Urinary bladder (tissue), 3 donors: ENCODE measurements at regions not wholly inside any gene's neighbourhood (a gene's known extent, or its start where the extent isn't known, plus 50 kb on each side); places are given as distances from the start of the nearest gene placed in this dataset.

ENCODE experiments used
- DNase-seq: peaks from one replicate; pipeline ENCODE4 v3.0.0-alpha.2; 2015; ENCODE audit errors: extremely low spot score
- H3K27ac ChIP-seq: one replicate; pipeline ENCODE4 v1.5.1; 2013; ENCODE audit warnings: low read depth, mild to moderate bottlenecking, moderate library complexity
- H3K36me3 ChIP-seq: one replicate; pipeline ENCODE4 v1.6.1; 2013; ENCODE audit warnings: mild to moderate bottlenecking, moderate library complexity; ENCODE audit not compliant: insufficient read depth
- H3K4me1 ChIP-seq: one replicate; pipeline ENCODE4 v1.6.1; 2013; ENCODE audit warnings: mild to moderate bottlenecking, moderate library complexity; ENCODE audit not compliant: insufficient read depth
- H3K4me3 ChIP-seq: one replicate; pipeline ENCODE4 v1.5.1; 2013; ENCODE audit warnings: low read depth, low read length
- WGBS: extraction: QIAGEN DNeasy Blood & Tissue Kit; methylation state at CpG from one replicate; pipeline ENCODE4 v1.1.7; 2013; 5-methylcytosine and 5-hydroxymethylcytosine counted together
- donor health status: healthy with polysubstance abuse.
- donor health status: healthy.

DNA sequence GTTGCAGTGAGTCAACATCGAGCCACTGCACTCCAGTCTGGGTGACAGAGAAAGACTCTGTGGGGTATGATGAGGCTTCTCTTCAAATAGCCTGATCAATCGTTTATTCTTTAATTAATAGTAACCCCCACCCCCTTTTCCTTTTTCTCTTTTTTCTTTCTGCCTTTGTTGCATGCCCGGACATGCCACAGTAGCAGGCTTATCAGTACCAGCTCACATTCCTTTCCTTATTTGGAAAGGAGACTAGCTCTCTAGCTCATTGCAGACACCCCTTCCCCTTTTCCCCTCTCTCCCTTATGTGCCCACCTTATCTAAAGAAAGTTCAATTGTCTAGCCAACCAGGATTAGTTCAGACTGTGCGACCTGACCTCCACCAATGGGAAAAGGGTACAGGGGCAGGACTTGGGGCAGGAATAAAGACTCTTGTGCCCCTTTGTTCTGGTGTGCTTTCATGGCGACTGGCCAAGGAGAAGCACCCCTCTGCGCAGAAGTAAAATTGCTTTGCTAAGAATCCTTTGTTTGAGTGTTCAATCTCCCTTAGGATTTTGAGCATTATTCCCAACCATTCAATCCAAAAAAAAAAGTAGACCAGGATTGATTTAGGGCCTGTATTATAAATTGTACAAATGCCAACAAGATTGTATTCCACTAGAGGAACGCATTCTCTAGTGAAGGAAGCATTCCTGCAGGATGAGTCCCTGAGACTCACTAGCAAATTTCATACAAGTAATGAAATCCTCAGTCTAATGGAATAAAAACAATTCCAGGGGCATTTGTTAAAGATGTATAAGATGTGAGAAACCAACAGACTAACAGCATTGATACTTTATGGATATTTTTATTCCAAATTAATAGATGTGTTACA, 95.8 kb upstream of the SNRPN start:
- H3K36me3 ChIP-seq: no peaks in the 10 kb centered on the region
- no peak overlapping the region for H3K4me3 ChIP-seq
- no peak overlapping the region for H3K27ac ChIP-seq
- H3K4me1 ChIP-seq: no peaks in the 10 kb centered on the region
- 47% methylated on average over 7 of the region's 7 CpGs for WGBS
- DNase-seq: no peak

DNA sequence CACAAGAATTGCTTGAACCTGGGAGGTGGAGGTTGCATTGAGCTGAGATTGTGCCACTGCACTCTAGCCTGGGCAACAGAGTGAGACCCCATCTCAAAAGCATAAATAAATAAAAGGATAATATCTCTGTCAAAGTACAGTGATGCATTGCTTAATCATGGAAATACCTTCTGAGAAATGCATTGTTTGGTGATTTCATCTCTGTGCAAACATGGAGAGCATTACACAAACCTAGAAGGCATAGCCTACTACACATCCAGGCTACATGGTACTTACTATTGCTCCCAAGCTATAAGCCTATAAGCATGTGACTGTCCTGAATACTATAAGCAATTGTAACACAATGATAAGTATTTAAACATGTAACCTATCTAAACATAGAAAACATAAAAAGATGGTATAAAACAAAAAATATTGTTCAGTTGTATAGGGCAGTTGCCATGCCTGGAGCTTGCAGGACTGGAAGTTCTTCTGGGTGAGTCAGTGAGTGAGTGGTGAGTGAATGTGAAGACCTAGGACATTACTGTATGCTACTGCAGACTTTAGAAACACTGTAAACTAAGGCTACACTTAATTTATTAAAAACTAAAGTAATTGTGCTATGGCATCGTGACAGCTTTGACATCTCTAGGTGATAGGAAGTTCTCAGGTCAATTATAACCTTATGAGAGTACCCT, 93.6 kb upstream of the SNRPN start:
- 57% methylated on average over 1 of the region's 1 CpG for whole genome bisulfite sequencing

GRCh38 chr15:24862726-24863521, 91.9 kb upstream of the SNRPN start:
- DNase-seq: no peak
- H3K27ac ChIP-seq: no peak overlapping the region
- 66% methylated on average over 6 of the region's 6 CpGs for WGBS

More for the DNA sequence above, 93.6 kb upstream of the SNRPN start:
- H3K27ac ChIP-seq: no peak overlapping the region
- DNase-seq: no peak
- no peaks in the 10 kb centered on the region for H3K4me1 ChIP-seq
- no peaks in the 10 kb centered on the region for H3K36me3 ChIP-seq
- H3K4me3 ChIP-seq: no peak overlapping the region

DNA sequence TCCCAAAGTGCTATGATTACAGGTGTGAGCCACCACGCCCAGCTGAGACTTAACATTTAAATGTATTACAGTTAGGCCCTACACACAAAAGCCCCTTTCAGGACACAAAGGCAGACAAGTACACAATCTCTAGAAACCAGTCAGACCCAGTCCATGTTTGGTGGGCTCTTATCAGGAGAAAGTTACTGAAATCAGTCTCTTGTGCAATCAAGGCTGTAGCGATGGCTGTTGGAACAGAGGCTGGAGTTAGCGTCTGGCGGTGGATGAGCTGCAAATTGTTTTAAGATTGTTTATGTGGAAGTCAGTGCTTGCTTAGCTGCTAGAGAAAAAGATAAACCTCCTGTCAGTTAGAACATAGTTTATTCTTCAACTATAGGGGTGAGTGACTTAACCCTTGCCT, 89.5 kb upstream of the SNRPN start:
- Histone ChIP-seq H3K4me1 (no peaks in the 10 kb centered on the region), H3K36me3 (no peaks in the 10 kb centered on the region), H3K4me3 (no peak overlapping the region), H3K27ac (no peak overlapping the region)
- DNase-seq: no peak
- 64% methylated on average over 4 of the region's 4 CpGs for WGBS

More at GRCh38 chr15:24862726-24863521, 91.9 kb upstream of the SNRPN start:
- no peaks in the 10 kb centered on the region for H3K36me3 ChIP-seq
- no peaks in the 10 kb centered on the region for H3K4me1 ChIP-seq
- H3K4me3 ChIP-seq: no peak overlapping the region

DNA sequence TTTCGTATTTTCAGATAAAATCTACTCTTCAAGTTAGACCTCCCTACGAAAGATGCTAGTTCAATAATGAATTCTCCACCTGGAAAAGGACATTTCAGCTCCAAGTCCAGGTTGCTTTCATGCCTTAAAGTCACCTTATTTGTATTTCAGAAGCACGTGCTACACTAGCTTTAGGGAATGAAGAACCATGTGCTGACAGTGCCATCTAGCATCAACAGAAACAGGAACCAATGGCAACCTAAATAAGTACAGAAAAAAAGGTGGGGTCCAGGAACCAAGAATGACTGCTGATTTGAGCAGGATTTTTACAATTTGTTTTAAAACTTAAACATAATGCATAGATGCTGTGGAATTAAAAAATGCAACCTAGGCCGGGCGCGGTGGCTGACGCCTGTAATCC, 77.6 kb upstream of the SNRPN start:
- Histone ChIP-seq H3K27ac (no peak overlapping the region), H3K4me1 (no peaks in the 10 kb centered on the region), H3K36me3 (no peaks in the 10 kb centered on the region), H3K4me3 (no peak overlapping the region)
- 79% methylated on average over 7 of the region's 7 CpGs for WGBS
- DNase-seq: no peak

DNA sequence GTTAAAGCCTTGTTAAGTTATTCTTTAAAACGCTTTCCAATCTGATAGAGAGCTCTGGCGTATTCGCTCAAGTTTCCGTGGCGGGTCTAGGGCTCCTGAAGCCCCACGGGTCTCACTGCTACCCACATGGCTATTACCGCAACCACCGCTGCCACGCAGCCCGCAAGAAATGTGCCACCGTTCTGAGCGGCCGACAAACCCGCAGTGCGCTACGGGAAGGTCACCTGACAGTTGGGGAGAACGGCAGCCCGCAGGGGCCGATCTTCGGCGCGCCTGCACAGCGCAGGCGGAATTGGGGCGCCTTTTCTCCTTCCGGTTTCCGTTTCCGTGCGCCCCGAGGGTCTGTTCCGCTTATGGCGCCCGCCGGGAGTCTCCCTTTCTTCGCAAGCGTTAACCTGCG, 76.6 kb upstream of the SNRPN start:
- Histone ChIP-seq H3K27ac (no peak overlapping the region), H3K36me3 (no peaks in the 10 kb centered on the region), H3K4me3 (peak overlapping the region; percentile 41), H3K4me1 (no peaks in the 10 kb centered on the region)
- WGBS: 37% methylated on average over 37 of the region's 37 CpGs
- DNase-seq: peak; percentile 35

- Histone ChIP-seq H3K36me3 (no peaks in the 10 kb centered on the region), H3K4me1 (no peaks in the 10 kb centered on the region), H3K27ac (no peak overlapping the region), H3K4me3 (no peak overlapping the region)
- 63% methylated on average over 2 of the region's 2 CpGs for WGBS
- DNase-seq: no peak
Measured at GRCh38 chr15:24879492-24879891, 75.3 kb upstream of the SNRPN start.

DNA sequence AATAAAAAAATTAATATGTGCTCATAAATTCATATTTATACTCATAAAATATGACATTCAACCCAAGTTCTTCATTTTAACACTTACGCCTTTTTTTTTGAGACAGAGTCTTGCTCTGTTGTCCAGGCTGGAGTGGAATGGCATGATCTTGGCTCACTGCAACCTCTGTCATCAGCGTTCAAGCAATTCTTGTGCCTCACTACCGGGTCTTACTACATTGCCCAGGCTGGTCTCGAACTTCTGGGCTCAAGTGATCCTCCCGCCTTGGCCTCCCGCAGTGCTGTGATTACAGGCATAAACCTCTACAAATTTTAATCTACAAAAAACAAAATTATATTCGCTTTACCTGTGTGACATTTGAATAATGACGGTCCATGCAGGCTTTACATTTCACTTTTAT, 74.1 kb upstream of the SNRPN start:
- Histone ChIP-seq H3K4me3 (no peak overlapping the region), H3K27ac (no peak overlapping the region), H3K4me1 (no peaks in the 10 kb centered on the region), H3K36me3 (no peaks in the 10 kb centered on the region)
- no peak for DNase-seq
- 74% methylated on average over 8 of the region's 8 CpGs for WGBS

DNA sequence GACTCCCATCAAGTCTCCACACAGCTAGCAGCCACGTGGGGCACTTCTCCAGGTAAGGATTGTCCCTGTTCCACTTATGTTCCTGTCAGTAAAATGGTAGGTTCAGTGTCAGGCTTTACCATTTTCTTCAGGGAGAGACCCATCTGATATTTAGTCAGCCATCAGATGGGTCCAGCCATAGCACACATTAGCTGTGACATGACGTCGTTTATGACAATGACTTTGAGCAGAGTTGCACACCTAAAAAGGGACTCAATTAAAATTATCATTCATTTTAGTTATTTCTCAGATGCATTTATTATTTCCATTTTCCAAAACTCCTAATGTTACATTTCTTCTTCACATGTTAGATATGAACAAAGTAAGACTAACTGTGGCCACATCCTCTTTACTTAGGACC, 68.2 kb upstream of the SNRPN start:
- Histone ChIP-seq H3K4me3 (no peak overlapping the region), H3K27ac (no peak overlapping the region), H3K36me3 (no peaks in the 10 kb centered on the region), H3K4me1 (no peaks in the 10 kb centered on the region)
- DNase-seq: no peak
- 79% methylated on average over 3 of the region's 3 CpGs for WGBS

DNA sequence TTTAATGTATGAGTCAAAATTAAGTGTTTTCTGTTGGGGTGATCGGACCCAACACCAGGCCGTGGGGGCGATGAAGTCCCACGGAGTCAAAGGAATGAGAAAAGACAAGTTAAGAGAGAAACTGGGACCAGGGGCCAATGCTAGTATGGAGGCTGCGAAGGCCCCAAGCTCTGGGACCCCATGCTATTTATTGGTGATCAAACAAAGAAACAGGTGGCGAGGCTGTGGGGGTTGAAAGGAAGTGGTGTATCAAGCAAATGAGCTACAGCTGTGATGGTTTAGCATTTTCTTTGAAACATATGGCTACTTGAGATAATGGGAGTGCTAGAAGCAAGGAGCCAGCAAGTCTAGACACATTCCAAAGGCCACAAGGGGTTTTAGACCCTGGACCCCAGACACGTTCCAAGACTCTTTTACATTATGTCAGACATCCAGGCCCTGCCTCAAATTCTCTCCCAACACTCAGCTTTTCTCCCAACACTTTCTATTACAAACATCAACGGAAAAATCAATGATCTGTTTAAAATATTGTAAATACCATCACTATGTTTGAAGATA, 56.0 kb upstream of the SNRPN start:
- Histone ChIP-seq H3K36me3 (no peaks in the 10 kb centered on the region), H3K27ac (no peak overlapping the region), H3K4me1 (no peaks in the 10 kb centered on the region), H3K4me3 (no peak overlapping the region)
- WGBS: 72% methylated on average over 8 of the region's 8 CpGs
- no peak for DNase-seq

DNA sequence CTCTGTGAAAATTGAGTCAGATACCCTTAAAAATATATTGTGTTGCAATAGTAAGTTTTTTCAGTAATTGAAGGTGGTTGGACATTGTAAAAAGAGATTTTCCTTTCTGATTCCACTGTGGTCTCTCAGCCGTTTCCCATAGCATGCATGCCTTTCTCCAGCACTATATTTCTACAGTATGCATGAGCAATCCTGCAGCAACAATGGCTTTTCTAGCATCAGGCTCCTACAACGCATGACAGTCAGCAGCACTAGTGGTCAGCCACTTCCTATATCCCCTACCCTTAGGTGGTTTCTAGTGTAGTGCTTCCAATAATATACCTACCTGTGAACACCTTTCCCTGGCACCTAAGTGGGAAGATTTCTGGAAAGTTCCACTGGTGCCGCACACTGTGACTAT, 55.4 kb upstream of the SNRPN start:
- H3K4me3 ChIP-seq: no peak overlapping the region
- 70% methylated on average over 3 of the region's 3 CpGs for WGBS
- DNase-seq: no peak
- H3K36me3 ChIP-seq: no peaks in the 10 kb centered on the region
- no peaks in the 10 kb centered on the region for H3K4me1 ChIP-seq
- H3K27ac ChIP-seq: no peak overlapping the region

- 32% methylated on average over 2 of the region's 2 CpGs for WGBS
- no peaks in the 10 kb centered on the region for H3K36me3 ChIP-seq
- DNase-seq: no peak
- no peaks in the 10 kb centered on the region for H3K4me1 ChIP-seq
- no peak overlapping the region for H3K27ac ChIP-seq
- H3K4me3 ChIP-seq: no peak overlapping the region
Measured at GRCh38 chr15:24899795-24900194, 55.0 kb upstream of the SNRPN start.

DNA sequence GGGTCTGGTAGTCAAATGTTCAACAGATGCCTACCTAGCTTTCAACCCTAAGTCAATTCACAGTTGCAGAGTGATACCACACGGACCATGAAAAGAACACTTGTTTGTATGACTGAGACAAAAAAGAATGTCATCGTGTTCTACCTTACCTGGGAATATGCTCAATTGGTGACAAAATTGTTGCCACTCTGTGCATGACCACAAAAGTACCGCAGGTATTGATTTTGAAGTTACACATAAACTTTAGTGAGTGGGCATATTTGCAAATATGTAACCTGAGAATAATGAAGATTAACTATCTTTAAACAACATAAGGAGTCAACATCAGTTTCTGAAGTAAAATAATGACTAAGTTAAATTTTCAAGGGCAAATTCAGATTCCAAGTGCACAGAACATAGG, 53.4 kb upstream of the SNRPN start:
- DNase-seq: no peak
- Histone ChIP-seq H3K4me1 (no peaks in the 10 kb centered on the region), H3K36me3 (no peaks in the 10 kb centered on the region), H3K27ac (no peak overlapping the region), H3K4me3 (no peak overlapping the region)
- WGBS: 66% methylated on average over 3 of the region's 3 CpGs
